Frontal cortex (tissue), 3 donors: ENCODE measurements at regions not wholly inside any gene's neighbourhood (a gene's known extent, or its start where the extent isn't known, plus 50 kb on each side); places are given as distances from the start of the nearest gene placed in this dataset.

Experiments used
- DNase-seq, 2 donors: peaks; one replicate each; pipeline ENCODE4 v3.0.0; 2012; ENCODE audit warnings: low spot score in 2 of 2
- FAIRE-seq: peaks from 2 replicates; lab custom pipeline; 2012; peaks lifted over from hg19 to GRCh38; lab: Jason Lieb, UNC
- donor health status: control.
- donor health status: control.
- donor health status: control.

DNA sequence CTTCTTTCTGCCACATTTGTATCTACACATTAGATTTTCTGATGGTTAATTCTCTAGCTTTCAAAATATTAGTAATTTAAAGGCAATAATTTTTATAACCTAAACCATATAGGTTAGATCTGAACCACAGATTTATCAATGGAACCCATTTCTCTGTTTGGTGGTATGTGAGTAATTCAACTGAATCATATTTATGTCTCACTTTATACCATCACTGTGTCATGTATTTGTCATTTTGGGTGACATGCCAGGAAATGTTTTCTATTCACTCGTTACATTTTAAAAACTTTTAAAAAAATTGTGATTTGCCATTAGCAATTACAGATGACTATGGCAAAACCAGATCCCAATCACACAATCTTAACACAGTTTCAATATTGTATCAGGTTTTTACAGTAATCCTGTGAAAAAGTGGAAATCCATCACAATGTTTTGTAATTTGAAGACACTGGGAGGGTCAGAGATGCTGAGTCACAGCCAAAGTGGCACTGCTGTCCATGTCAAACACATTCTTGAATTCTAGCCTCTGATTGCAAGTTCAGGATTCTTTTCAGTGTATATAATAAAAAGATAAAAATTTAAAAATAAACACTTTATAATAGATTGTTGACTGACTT lies 356.0 kb upstream of the RBMS3 start:
- FAIRE-seq, result no peak
- no peak for DNase-seq

DNA sequence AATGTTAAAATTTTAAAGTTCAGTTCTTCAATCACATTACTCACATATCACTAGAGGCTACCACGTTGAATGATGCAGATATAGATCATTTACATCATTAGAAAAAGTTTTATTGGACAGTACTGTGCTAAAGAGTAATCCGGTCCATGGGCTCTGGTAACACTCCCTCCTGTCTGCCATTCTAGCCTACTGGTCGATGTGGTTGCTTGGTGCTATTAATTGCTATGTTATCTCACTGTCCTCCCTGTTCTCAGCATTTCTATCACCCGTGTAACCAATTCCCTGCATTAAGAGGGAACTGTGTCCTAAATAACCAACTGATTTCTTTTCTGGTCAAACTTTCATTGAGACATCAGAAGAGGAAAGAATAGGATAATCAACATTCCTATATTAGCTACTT lies 347.5 kb upstream of the RBMS3 start:
- no peak for FAIRE-seq
- no peak for DNase-seq

DNA sequence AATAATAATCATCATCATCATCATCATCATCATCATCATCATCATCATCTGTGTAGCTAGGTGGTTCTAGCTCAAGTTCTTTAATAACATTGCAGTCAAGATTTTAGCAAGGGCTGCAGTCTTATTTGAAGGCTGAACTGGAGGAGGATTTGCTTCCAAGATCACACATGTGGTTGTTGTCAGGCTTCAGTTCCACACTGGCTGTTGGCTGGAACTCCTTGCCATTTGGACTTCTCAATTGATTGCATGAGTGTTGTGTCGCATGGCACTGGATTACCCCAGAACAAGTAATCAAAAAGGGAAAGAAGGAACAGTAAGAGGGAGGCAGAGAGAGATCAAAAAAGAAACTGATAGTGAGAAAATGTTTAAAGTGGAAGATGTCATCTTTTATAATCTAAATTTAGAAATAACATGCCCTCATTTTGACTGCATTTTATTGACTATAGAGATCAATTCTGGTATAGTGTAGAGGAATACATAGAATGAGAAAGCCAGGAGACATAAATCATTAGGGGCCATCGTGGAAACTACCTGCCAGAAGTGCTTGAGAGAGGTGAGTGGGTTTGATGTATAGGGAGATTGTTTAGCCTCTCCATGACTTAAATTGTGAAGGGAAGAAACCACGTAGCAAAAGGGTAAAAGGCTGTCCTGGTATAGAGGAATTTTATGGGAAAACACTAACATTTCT lies 346.6 kb upstream of the RBMS3 start:
- FAIRE-seq (no peak), DNase-seq (no peak)

- DNase-seq, result no peak
- FAIRE-seq, result no peak
Observed at GRCh38 chr3:28935146-28935545, 345.7 kb upstream of the RBMS3 start.

- FAIRE-seq (no peak), DNase-seq (no peak)
Observed at GRCh38 chr3:28936154-28936553, 344.7 kb upstream of the RBMS3 start.

DNA sequence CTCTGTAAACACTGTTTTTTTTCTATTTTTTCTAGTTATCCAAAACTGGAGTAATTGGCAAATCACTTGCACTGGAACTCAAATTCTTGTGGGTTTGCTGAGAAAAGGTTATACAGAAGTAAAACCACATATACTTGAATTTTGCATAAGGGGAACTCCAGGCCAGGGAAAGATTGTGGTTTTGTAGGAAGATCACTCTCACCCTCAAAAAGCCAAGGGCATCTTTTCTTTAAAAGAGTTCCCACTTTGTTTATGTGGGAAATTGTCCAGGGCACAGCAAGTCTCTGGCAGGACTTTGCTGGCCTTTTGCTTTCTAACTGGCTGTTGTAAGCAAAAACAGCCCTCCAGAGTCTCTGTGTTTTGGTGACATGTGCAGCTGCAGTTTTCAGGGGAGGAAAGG lies 340.3 kb upstream of the RBMS3 start:
- FAIRE-seq, result no peak

GRCh38 chr3:28940994-28941393 lies 339.9 kb upstream of the RBMS3 start:
- FAIRE-seq, result no peak
- DNase-seq, result no peak

More for the DNA sequence above, 340.3 kb upstream of the RBMS3 start:
- peak in 1 of 2 donors; percentile 20 for DNase-seq

- DNase-seq (no peak), FAIRE-seq (no peak)
Observed at GRCh38 chr3:28947061-28947460, 333.8 kb upstream of the RBMS3 start.

DNA sequence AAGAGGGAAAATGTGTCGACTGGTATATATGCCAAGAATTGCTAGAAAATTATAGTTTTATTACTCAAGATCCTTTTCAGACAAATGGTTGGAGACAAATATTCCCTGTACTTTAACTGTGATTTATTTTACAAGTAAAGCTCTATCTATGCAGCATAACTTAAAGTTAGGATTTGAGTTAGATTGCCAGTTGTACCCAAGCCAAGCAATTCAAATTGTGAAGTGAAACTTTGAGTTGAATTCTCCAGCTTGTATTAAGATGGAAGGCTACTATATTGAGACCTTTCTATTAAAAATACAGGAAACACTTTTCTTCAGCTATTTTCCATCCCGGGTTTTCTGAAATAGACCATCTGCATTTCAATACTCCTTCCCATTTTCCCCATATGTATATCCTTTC lies 333.1 kb upstream of the RBMS3 start:
- DNase-seq, result no peak

GRCh38 chr3:28948685-28949084 lies 332.2 kb upstream of the RBMS3 start:
- DNase-seq (no peak), FAIRE-seq (no peak)

More for the DNA sequence above, 333.1 kb upstream of the RBMS3 start:
- FAIRE-seq, result no peak

DNA sequence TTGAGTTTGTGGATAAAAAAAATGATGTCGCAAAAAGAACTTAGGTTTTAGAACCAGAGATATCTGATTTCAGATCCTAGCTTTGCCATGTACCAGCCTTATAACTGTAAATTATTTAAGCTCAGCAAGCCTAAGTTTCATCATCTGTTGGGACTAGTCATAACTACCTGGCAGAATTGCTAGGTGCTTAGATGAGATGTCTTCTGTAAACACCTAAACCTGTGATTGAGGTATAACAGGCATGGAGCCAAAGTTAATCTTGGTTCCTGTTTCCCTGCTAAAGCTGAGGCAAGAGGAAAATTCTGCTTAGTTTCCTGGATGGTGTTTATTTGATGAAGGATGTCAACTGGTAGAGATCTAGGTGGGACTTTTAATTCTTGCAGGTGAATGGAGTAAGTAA lies 331.3 kb upstream of the RBMS3 start:
- DNase-seq (no peak), FAIRE-seq (no peak)

DNA sequence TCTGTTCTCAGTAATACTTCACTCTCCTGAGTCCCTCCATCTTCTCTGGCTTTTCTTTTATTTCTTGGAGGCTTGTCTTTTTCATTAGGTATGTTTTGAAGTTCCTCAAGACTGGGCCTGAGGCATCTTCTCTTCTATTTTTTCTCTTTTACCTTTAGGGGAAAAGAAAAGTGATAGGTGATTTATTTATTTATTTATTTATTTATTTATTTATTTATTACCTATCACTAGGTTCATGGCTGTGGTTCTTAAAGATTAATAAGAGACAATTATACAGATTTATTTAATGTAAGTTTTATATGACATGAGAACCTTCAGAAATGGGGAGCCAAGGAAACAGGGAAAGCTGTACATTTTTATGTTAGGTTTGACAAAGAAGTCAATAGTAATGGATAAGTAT lies 330.3 kb upstream of the RBMS3 start:
- FAIRE-seq (no peak), DNase-seq (no peak)

- FAIRE-seq (no peak), DNase-seq (no peak)
Observed at GRCh38 chr3:28951772-28952556, 328.9 kb upstream of the RBMS3 start.

GRCh38 chr3:28958656-28959055 lies 322.2 kb upstream of the RBMS3 start:
- DNase-seq, result no peak
- FAIRE-seq, result no peak

DNA sequence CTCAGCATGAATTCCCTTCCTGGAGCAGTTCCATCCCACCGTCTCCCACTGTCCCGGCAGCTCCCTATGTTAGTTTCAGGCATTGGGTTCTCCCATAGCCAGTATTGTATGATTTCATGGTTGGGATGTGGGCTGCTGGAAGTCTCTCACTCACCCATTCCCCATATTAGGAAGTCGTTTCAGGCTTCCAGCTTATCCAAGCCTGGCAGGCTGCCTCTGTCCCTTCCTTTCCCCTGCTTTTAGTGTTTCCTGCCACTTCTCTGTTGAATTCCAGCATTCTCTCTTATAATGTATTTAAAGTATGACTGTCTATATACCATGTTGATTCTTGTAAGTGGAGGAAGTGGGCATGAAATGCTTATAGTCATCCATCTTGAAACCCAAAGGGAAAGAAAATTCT lies 309.7 kb upstream of the RBMS3 start:
- DNase-seq, result no peak
- FAIRE-seq, result no peak

GRCh38 chr3:28972921-28973320 lies 307.9 kb upstream of the RBMS3 start:
- FAIRE-seq (no peak), DNase-seq (no peak)

DNA sequence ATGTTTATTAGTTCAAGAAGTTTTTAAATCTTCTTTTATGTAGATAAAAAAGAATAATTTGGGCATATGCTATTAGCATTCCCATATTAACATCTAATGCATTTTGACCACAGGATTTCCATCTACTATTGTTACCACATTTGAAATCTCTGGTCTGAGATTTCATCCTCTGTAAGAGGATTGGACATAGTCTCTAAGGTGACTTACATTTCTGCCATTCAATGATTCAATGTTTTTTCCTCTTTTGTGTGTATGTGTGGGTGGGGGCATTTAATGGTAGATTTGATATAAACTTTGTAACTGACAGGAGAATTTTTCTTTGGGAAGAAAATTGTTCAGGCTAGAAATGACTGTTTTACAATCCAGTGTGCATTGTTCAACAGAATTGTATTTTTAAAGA lies 307.3 kb upstream of the RBMS3 start:
- no peak for DNase-seq

DNA sequence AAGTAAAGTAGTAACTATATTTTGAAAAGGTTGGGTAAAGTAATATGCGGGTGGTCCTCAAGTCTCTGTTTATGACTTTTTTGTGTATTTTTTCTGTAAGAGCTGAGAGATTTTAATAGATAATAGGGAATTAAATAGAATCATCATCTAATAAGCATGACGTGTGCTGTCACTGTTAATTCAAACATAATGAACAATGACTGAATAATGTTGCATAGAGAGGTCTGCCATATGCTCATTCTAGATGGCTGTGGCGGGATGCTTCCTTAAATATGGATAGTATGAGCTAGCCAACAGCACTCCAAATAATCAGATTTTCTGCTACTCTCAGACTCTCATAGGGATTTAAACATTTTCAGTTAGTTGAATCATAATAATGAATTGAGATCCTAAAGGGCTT lies 302.8 kb upstream of the RBMS3 start:
- DNase-seq, result no peak
- no peak for FAIRE-seq

More for the DNA sequence above, 307.3 kb upstream of the RBMS3 start:
- no peak for FAIRE-seq

GRCh38 chr3:28980131-28980530 lies 300.7 kb upstream of the RBMS3 start:
- no peak for FAIRE-seq
- DNase-seq, result no peak

GRCh38 chr3:28980631-28981030 lies 300.2 kb upstream of the RBMS3 start:
- FAIRE-seq (no peak), DNase-seq (no peak)

GRCh38 chr3:28982906-28983305 lies 298.0 kb upstream of the RBMS3 start:
- DNase-seq (no peak), FAIRE-seq (no peak)
